Lower lobe of right lung (tissue), 2 donors: ENCODE measurements at regions not wholly inside any gene's neighbourhood (a gene's known extent, or its start where the extent isn't known, plus 50 kb on each side); places are given as distances from the start of the nearest gene placed in this dataset.

Source experiments
- ATAC-seq, 2 donors: fragments of 200-7000 bp; cut with Tn5 transposase; one replicate each; pipeline ENCODE4 v1.9.1; 2020 to 2022; ENCODE audit warnings: mild to moderate bottlenecking in 2 of 2, moderate library complexity in 2 of 2
- DNase-seq: peaks from one replicate; pipeline ENCODE4 v3.0.0-alpha.2; 2020
- H3K27ac ChIP-seq: fragments of 200-600 bp; one replicate; pipeline ENCODE4 v1.8.0; 2022
- H3K27me3 ChIP-seq: fragments of 200-600 bp; one replicate; pipeline ENCODE4 v1.8.0; 2022; ENCODE audit warnings: low read depth
- H3K36me3 ChIP-seq: fragments of 200-600 bp; one replicate; pipeline ENCODE4 v1.8.0; 2022; ENCODE audit warnings: mild to moderate bottlenecking
- H3K4me1 ChIP-seq: fragments of 200-600 bp; one replicate; pipeline ENCODE4 v1.8.0; 2022
- H3K4me3 ChIP-seq: fragments of 200-600 bp; one replicate; pipeline ENCODE4 v1.8.0; 2022; ENCODE audit warnings: mild to moderate bottlenecking
- H3K9me3 ChIP-seq: fragments of 200-600 bp; one replicate; pipeline ENCODE4 v1.8.0; 2022
- CTCF ChIP-seq: fragments of 200-600 bp; IDR thresholded peaks from one replicate; pipeline ENCODE4 v1.8.0; 2022; ENCODE audit warnings: antibody characterized with exemption, mild to moderate bottlenecking
- intact Hi-C: fragments of 100-400 bp; cut with DNase I; formaldehyde crosslinking; loops from one replicate; pipeline ENCODE4 v1.11.0; 2022
- donor health status: DM: no; HTN: yes; CAD: no; lungs with severe emphysema.

- ATAC-seq (no peak), DNase-seq (no peak)
- H3K9me3 ChIP-seq = no peaks in the 10 kb centered on the region
- no peaks in the 10 kb centered on the region for H3K36me3 ChIP-seq
- no peaks in the 10 kb centered on the region for H3K4me1 ChIP-seq
- no peak overlapping the region for H3K4me3 ChIP-seq
- TF ChIP-seq CTCF = no peak
- intact Hi-C loops = no loop called here
- H3K27me3 ChIP-seq = no peaks in the 10 kb centered on the region
- H3K27ac ChIP-seq = no peak overlapping the region
Observed at GRCh38 chr13:80097561-80097960, 243.4 kb downstream of the SPRY2 start.

GRCh38 chr13:80096383-80096782 is 244.5 kb downstream of the SPRY2 start:
- H3K36me3 ChIP-seq = no peaks in the 10 kb centered on the region
- no peak for TF ChIP-seq CTCF
- H3K9me3 ChIP-seq = no peaks in the 10 kb centered on the region
- H3K4me3 ChIP-seq = no peak overlapping the region
- no peaks in the 10 kb centered on the region for H3K4me1 ChIP-seq
- no peak for ATAC-seq
- no peak for DNase-seq
- no peaks in the 10 kb centered on the region for H3K27me3 ChIP-seq
- no peak overlapping the region for H3K27ac ChIP-seq
- intact Hi-C loops = no loop called here

- H3K27ac ChIP-seq = no peak overlapping the region
- DNase-seq = no peak
- TF ChIP-seq CTCF = no peak
Observed at GRCh38 chr13:80094526-80094925, 246.4 kb downstream of the SPRY2 start.

GRCh38 chr13:80093888-80094287 is 247.0 kb downstream of the SPRY2 start:
- H3K36me3 ChIP-seq = no peaks in the 10 kb centered on the region
- H3K27ac ChIP-seq = no peak overlapping the region
- TF ChIP-seq CTCF = no peak
- intact Hi-C loops = no loop called here
- H3K27me3 ChIP-seq = no peaks in the 10 kb centered on the region
- DNase-seq (no peak), ATAC-seq (no peak)
- H3K9me3 ChIP-seq = no peaks in the 10 kb centered on the region
- no peaks in the 10 kb centered on the region for H3K4me1 ChIP-seq
- H3K4me3 ChIP-seq = no peak overlapping the region

More at GRCh38 chr13:80094526-80094925, 246.4 kb downstream of the SPRY2 start:
- intact Hi-C loops = no loop called here
- H3K36me3 ChIP-seq = no peaks in the 10 kb centered on the region
- H3K9me3 ChIP-seq = no peaks in the 10 kb centered on the region
- H3K4me1 ChIP-seq = no peaks in the 10 kb centered on the region
- ATAC-seq = no peak
- no peaks in the 10 kb centered on the region for H3K27me3 ChIP-seq
- no peak overlapping the region for H3K4me3 ChIP-seq

- TF ChIP-seq CTCF = no peak
- ATAC-seq (peak; percentile 23 to 76), DNase-seq (no peak)
- Histone ChIP-seq H3K36me3 (no peaks in the 10 kb centered on the region), H3K27me3 (no peaks in the 10 kb centered on the region), H3K9me3 (no peaks in the 10 kb centered on the region), H3K4me3 (no peak overlapping the region), H3K27ac (no peak overlapping the region), H3K4me1 (peaks cover 6% of the 10 kb centered on the region)
- intact Hi-C loops = no loop called here
Observed at GRCh38 chr13:80086304-80086721, 254.6 kb downstream of the SPRY2 start.
